ENCODE measurements at regions not wholly inside any gene's neighbourhood (a gene's known extent, or its start where the extent isn't known, plus 50 kb on each side); places are given as distances from the start of the nearest gene placed in this dataset.

DNA sequence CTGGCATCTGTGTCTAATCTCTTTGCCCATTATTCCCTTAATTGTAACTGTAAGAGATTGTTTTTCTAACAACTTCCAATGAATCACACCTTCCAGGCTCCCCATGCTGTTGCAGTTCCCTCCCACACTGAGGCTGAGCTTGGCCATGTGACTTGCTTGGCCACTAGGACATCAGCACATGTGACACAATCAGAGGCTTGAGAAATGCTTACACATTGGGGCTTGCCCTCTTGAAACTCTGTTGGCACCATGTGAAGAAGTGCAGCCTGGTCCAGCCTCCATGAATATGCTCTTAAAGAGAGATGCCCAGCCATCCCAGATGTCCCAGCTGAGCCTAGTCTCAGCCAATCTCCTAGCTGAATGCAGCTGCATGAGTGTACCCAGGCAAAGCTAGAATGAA, 326.8 kb upstream of the SOX2 start:
- peaks cover 10% of the 10 kb centered on the region for H3K4me1 Mint-ChIP-seq (ENCODE audit: low read depth, unreplicated experiment)
- no peaks in the 10 kb centered on the region for H3K27me3 Mint-ChIP-seq (ENCODE audit: unreplicated experiment)
- TF ChIP-seq, protein P1, sequence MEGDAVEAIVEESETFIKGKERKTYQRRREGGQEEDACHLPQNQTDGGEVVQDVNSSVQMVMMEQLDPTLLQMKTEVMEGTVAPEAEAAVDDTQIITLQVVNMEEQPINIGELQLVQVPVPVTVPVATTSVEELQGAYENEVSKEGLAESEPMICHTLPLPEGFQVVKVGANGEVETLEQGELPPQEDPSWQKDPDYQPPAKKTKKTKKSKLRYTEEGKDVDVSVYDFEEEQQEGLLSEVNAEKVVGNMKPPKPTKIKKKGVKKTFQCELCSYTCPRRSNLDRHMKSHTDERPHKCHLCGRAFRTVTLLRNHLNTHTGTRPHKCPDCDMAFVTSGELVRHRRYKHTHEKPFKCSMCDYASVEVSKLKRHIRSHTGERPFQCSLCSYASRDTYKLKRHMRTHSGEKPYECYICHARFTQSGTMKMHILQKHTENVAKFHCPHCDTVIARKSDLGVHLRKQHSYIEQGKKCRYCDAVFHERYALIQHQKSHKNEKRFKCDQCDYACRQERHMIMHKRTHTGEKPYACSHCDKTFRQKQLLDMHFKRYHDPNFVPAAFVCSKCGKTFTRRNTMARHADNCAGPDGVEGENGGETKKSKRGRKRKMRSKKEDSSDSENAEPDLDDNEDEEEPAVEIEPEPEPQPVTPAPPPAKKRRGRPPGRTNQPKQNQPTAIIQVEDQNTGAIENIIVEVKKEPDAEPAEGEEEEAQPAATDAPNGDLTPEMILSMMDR (IDR thresholded peaks at IDR 0.05; ENCODE audit: partially characterized antibody, unreplicated experiment): no peak
- no peaks in the 10 kb centered on the region for H3K9me3 Mint-ChIP-seq (ENCODE audit: unreplicated experiment)
- H3K4me3 Mint-ChIP-seq (ENCODE audit: unreplicated experiment): no peak overlapping the region
- H3K27ac Mint-ChIP-seq (ENCODE audit: unreplicated experiment): no peak overlapping the region
- DNase-seq: no peak
- no peaks in the 10 kb centered on the region for H3K36me3 Mint-ChIP-seq (ENCODE audit: unreplicated experiment)

DNA sequence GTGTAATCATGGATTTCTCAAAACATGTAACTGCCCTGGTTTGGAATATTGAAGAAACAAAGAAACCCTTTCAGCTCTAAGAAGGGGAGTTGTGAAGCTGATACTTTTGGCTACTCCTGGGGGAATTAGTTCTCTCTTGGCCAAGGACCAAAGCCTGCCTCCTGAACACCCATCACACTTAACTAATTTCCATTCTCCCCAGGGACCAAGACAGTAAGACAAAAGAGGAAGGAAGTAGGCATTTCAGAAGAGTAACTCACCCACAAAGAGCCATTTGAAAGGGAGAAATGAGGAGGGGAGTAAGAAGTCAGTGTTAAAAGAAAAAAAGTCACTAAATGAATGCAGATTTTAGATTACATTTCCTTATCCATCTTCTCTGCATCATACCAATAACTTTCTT, 328.0 kb upstream of the SOX2 start:
- Mint-ChIP-seq H3K27ac (ENCODE audit: unreplicated experiment) (no peak overlapping the region), H3K27me3 (ENCODE audit: unreplicated experiment) (no peaks in the 10 kb centered on the region), H3K4me3 (ENCODE audit: unreplicated experiment) (no peak overlapping the region), H3K4me1 (ENCODE audit: low read depth, unreplicated experiment) (peaks cover 10% of the 10 kb centered on the region), H3K36me3 (ENCODE audit: unreplicated experiment) (no peaks in the 10 kb centered on the region), H3K9me3 (ENCODE audit: unreplicated experiment) (no peaks in the 10 kb centered on the region)
- no peak for DNase-seq
- TF ChIP-seq, protein P1 (IDR thresholded peaks at IDR 0.05; ENCODE audit: partially characterized antibody, unreplicated experiment): no peak

DNA sequence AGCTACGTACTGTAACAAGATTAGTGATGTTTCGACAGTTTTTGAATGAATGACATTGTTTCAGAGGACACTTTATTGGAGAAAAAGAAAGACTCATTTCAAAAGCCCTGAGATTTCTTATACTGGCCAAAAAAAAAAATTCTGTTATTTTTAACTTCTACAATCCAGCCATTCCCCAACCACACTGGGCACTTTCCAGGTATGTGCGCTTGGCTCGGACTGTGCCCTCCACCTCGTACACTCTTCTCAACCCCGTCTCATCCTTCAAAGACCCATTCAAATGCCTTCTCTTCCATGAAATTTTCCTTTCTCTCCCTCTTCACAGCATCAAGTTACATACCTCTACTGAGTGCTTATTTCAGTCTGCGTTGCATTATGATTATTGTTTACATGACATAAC, 328.5 kb upstream of the SOX2 start:
- Mint-ChIP-seq H3K27ac (ENCODE audit: unreplicated experiment) (no peak overlapping the region), H3K4me3 (ENCODE audit: unreplicated experiment) (no peak overlapping the region), H3K36me3 (ENCODE audit: unreplicated experiment) (no peaks in the 10 kb centered on the region), H3K4me1 (ENCODE audit: low read depth, unreplicated experiment) (peaks cover 10% of the 10 kb centered on the region), H3K9me3 (ENCODE audit: unreplicated experiment) (no peaks in the 10 kb centered on the region), H3K27me3 (ENCODE audit: unreplicated experiment) (no peaks in the 10 kb centered on the region)
- no peak for DNase-seq
- TF ChIP-seq, protein P1 (IDR thresholded peaks at IDR 0.05; ENCODE audit: partially characterized antibody, unreplicated experiment): no peak

DNA sequence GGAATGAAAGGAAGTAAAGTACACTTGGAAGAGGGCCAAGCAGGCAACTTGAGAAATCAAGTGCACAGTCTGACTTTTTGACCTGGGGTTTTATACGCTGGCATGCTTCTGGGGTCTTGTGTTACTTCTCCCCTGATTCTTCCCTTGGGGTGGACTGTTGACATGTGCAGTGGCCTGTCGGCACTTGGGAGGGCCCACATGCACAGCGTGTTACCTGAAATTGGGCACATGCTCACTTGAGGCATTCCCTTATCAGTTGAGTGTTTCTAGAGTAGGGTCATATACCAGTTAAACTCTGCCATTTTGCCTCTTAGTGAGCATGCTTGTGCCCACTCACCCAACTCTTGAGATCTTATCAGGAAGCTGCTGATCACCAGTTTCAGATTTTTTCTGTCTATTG, 329.1 kb upstream of the SOX2 start:
- no peaks in the 10 kb centered on the region for H3K9me3 Mint-ChIP-seq (ENCODE audit: unreplicated experiment)
- H3K4me3 Mint-ChIP-seq (ENCODE audit: unreplicated experiment): no peak overlapping the region
- no peak overlapping the region for H3K27ac Mint-ChIP-seq (ENCODE audit: unreplicated experiment)
- H3K27me3 Mint-ChIP-seq (ENCODE audit: unreplicated experiment): no peaks in the 10 kb centered on the region
- TF ChIP-seq, protein P1 (IDR thresholded peaks at IDR 0.05; ENCODE audit: partially characterized antibody, unreplicated experiment): no peak
- no peak for DNase-seq
- no peaks in the 10 kb centered on the region for H3K36me3 Mint-ChIP-seq (ENCODE audit: unreplicated experiment)
- peaks cover 10% of the 10 kb centered on the region for H3K4me1 Mint-ChIP-seq (ENCODE audit: low read depth, unreplicated experiment)

DNA sequence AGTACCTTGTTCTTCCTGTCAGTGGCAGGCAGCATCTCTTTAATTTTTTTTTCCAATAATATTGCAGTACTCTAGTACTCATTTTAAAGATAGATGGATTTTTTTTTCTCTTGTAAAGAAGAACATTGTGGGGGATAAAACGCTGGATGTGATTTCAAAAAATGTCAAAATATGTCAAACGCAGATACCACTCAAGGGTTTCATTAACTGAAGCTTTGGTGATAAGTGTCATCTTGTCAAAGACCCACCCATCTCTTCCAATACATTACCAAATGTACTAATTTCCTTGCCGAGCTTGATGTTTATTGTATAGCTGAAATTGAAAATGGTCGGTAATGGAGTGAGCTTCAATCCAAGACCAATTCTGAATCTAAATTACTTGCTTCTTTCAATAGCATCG, 332.4 kb upstream of the SOX2 start:
- Mint-ChIP-seq H3K4me1 (ENCODE audit: low read depth, unreplicated experiment) (peaks cover 10% of the 10 kb centered on the region), H3K36me3 (ENCODE audit: unreplicated experiment) (no peaks in the 10 kb centered on the region), H3K27ac (ENCODE audit: unreplicated experiment) (no peak overlapping the region), H3K4me3 (ENCODE audit: unreplicated experiment) (no peak overlapping the region), H3K9me3 (ENCODE audit: unreplicated experiment) (no peaks in the 10 kb centered on the region), H3K27me3 (ENCODE audit: unreplicated experiment) (no peaks in the 10 kb centered on the region)
- DNase-seq: no peak
- TF ChIP-seq, protein P1 (IDR thresholded peaks at IDR 0.05; ENCODE audit: partially characterized antibody, unreplicated experiment): no peak

Data from glutamatergic neuron (in vitro differentiated cells).